ENCODE measurements at regions not wholly inside any gene's neighbourhood (a gene's known extent, or its start where the extent isn't known, plus 50 kb on each side); places are given as distances from the start of the nearest gene placed in this dataset.

DNA sequence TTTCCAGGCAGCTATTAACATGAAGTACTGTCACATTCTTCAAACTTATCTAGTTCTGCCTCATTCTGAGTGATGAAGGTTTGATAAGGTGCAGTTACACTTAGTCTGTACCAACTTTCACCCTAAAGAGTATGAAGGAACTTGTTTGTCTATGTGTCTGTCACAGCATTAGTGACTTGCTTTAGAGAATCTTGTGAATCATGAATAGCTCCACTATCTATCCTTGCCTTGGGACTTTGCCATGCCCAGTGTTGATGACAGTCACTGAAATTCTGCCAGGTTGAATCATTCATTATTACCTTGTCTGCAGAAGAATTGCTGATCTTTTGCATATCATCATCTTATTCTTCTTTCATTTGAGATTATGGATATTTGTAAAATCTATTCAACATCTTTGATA lies 50.9 kb upstream of the A1CF start:
- H3K27ac ChIP-seq (ENCODE audit: low read depth, low read length) = no peak overlapping the region
- no peak overlapping the region for H3K9ac ChIP-seq (ENCODE audit: low read length)
- H3K9me3 ChIP-seq (ENCODE audit: control insufficient read depth in 1 of 2, insufficient read depth in 1 of 2, low read depth in 1 of 2, low read length in 2 of 2) = no peaks in the 10 kb centered on the region
- ChIA-PET CTCF (no interaction called here), RAD21 (ENCODE audit: low non-redundant PET in 1 of 2, low total read pairs in 2 of 2, uncharacterized antibody in 2 of 2, unreplicated experiment in 2 of 2) (no interaction called here), POLR2A (no interaction called here)
- TF ChIP-seq ZNF274 (IDR thresholded peaks at IDR 0.05; ENCODE audit: low read depth, low read length) (no peak), POLR2A (IDR thresholded peaks at IDR 0.05; ENCODE audit: borderline replicate concordance, extremely low read depth, insufficient read depth, insufficient read length) (no peak), JUND (IDR thresholded peaks at IDR 0.05) (no peak), POLR2AphosphoS5 (IDR thresholded peaks at IDR 0.05; ENCODE audit: low read depth, low read length) (no peak)
- H3K27me3 ChIP-seq (ENCODE audit: insufficient read depth, low read length) = no peaks in the 10 kb centered on the region
- no peak overlapping the region for H2AFZ ChIP-seq (ENCODE audit: low read depth, low read length, poor library complexity, severe bottlenecking)
- H3K79me2 ChIP-seq (ENCODE audit: insufficient read depth, low read length) = no peaks in the 10 kb centered on the region
- H3K9me2 ChIP-seq (ENCODE audit: insufficient read depth) = no peaks in the 10 kb centered on the region
- no peak for ATAC-seq
- no peaks in the 10 kb centered on the region for H3K36me3 ChIP-seq (ENCODE audit: control insufficient read depth in 1 of 2, insufficient read depth in 2 of 2, low read length in 2 of 2)
- no peaks in the 10 kb centered on the region for H4K20me1 ChIP-seq (ENCODE audit: insufficient read depth)
- no peak overlapping the region for H3K4me2 ChIP-seq (ENCODE audit: low read length)
- DNase-seq (ENCODE audit: low read depth, low spot score) = no peak
- BruUV-seq (replicated peaks) = no TSS peak
- intact Hi-C loops (cut with micrococcal nuclease) = loop anchor here (5.0 kb wide), 1 partner anchor 144 kb away; no protein-coding TSS in a partner anchor
- H3K4me1 ChIP-seq (ENCODE audit: control insufficient read depth in 1 of 2, insufficient read depth in 2 of 2, low read length in 2 of 2) = no peaks in the 10 kb centered on the region
- no peak overlapping the region for H3K4me3 ChIP-seq (replicated peaks in 1 of 2; ENCODE audit: low read depth in 1 of 2, low read length in 2 of 2)

- Histone ChIP-seq H4K20me1 (ENCODE audit: insufficient read depth) (no peaks in the 10 kb centered on the region), H3K4me1 (ENCODE audit: control insufficient read depth in 1 of 2, insufficient read depth in 2 of 2, low read length in 2 of 2) (no peaks in the 10 kb centered on the region), H3K4me3 (replicated peaks in 1 of 2; ENCODE audit: low read depth in 1 of 2, low read length in 2 of 2) (no peak overlapping the region), H2AFZ (ENCODE audit: low read depth, low read length, poor library complexity, severe bottlenecking) (peak overlapping the region; percentile 72), H3K9ac (ENCODE audit: low read length) (no peak overlapping the region), H3K9me3 (ENCODE audit: control insufficient read depth in 1 of 2, insufficient read depth in 1 of 2, low read depth in 1 of 2, low read length in 2 of 2) (no peaks in the 10 kb centered on the region), H3K9me2 (ENCODE audit: insufficient read depth) (no peaks in the 10 kb centered on the region), H3K79me2 (ENCODE audit: insufficient read depth, low read length) (no peaks in the 10 kb centered on the region), H3K27me3 (ENCODE audit: insufficient read depth, low read length) (no peaks in the 10 kb centered on the region), H3K4me2 (ENCODE audit: low read length) (no peak overlapping the region), H3K36me3 (ENCODE audit: control insufficient read depth in 1 of 2, insufficient read depth in 2 of 2, low read length in 2 of 2) (no peaks in the 10 kb centered on the region), H3K27ac (ENCODE audit: low read depth, low read length) (no peak overlapping the region)
- POLR2A ChIA-PET = no interaction called here
- BruUV-seq (replicated peaks) = no TSS peak
- ATAC-seq = peak; percentile 75
- intact Hi-C loops (cut with micrococcal nuclease) = loop anchor here (5.0 kb wide), 1 partner anchor 145 kb away; no protein-coding TSS in a partner anchor
- peak; percentile 39 for DNase-seq (ENCODE audit: low read depth, low spot score)
- TF ChIP-seq, protein P1, sequence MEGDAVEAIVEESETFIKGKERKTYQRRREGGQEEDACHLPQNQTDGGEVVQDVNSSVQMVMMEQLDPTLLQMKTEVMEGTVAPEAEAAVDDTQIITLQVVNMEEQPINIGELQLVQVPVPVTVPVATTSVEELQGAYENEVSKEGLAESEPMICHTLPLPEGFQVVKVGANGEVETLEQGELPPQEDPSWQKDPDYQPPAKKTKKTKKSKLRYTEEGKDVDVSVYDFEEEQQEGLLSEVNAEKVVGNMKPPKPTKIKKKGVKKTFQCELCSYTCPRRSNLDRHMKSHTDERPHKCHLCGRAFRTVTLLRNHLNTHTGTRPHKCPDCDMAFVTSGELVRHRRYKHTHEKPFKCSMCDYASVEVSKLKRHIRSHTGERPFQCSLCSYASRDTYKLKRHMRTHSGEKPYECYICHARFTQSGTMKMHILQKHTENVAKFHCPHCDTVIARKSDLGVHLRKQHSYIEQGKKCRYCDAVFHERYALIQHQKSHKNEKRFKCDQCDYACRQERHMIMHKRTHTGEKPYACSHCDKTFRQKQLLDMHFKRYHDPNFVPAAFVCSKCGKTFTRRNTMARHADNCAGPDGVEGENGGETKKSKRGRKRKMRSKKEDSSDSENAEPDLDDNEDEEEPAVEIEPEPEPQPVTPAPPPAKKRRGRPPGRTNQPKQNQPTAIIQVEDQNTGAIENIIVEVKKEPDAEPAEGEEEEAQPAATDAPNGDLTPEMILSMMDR (IDR thresholded peaks at IDR 0.05 in 2 of 3, conservative IDR thresholded peaks at IDR 0.05 in 1 of 3; ENCODE audit: borderline replicate concordance in 1 of 3, insufficient read depth in 1 of 3, low read depth in 2 of 3, low read length in 2 of 3) = peak; percentile 45 to 73 (median 60); a peak in 5 of 6 replicates
- TF ChIP-seq RAD21 (IDR thresholded peaks at IDR 0.05; ENCODE audit: low read depth) (peak; percentile 55; the same call in 1 of the 2 replicates), CBX3 (IDR thresholded peaks at IDR 0.05; ENCODE audit: low read depth) (no peak), ATF3 (IDR thresholded peaks at IDR 0.05) (no peak)
- RAD21 ChIA-PET (ENCODE audit: low non-redundant PET in 1 of 2, low total read pairs in 2 of 2, uncharacterized antibody in 2 of 2, unreplicated experiment in 2 of 2) = no interaction called here
- CTCF ChIA-PET = no interaction called here
Measured at GRCh38 chr10:50937230-50937907, 51.9 kb upstream of the A1CF start.
